ENCODE measurements at regions not wholly inside any gene's neighbourhood (a gene's known extent, or its start where the extent isn't known, plus 50 kb on each side); places are given as distances from the start of the nearest gene placed in this dataset.

- TF ChIP-seq CTCF (IDR thresholded peaks at IDR 0.05) (no peak), FOXJ3 (CRISPR knock-in tag; IDR thresholded peaks at IDR 0.05) (no peak), ELF1 (IDR thresholded peaks at IDR 0.05) (no peak), MXI1 (IDR thresholded peaks at IDR 0.05; ENCODE audit: low read depth, low read length) (no peak), PBX3 (IDR thresholded peaks at IDR 0.05) (no peak), RCOR1 (IDR thresholded peaks at IDR 0.05; ENCODE audit: low read length) (no peak), FOSL2 (IDR thresholded peaks at IDR 0.05; ENCODE audit: borderline replicate concordance, low read depth) (no peak), REST (IDR thresholded peaks at IDR 0.05; ENCODE audit: low read depth, low read length) (no peak), GATA2 (CRISPR knock-in tag; IDR thresholded peaks at IDR 0.05) (no peak), RAD21 (IDR thresholded peaks at IDR 0.05; ENCODE audit: low read length) (no peak)
Measured at GRCh38 chr16:10242916-10243315, 60.7 kb upstream of the GRIN2A start.
